ENCODE measurements at regions not wholly inside any gene's neighbourhood (a gene's known extent, or its start where the extent isn't known, plus 50 kb on each side); places are given as distances from the start of the nearest gene placed in this dataset.

- TF ChIP-seq CTCF (IDR thresholded peaks at IDR 0.05) (no peak), POLR2A (IDR thresholded peaks at IDR 0.05) (no peak)
Measured at GRCh38 chr18:38611036-38611964, 1045.7 kb upstream of the CELF4 start.

Data from testis (tissue), 2 donors.